ENCODE measurements at regions not wholly inside any gene's neighbourhood (a gene's known extent, or its start where the extent isn't known, plus 50 kb on each side); places are given as distances from the start of the nearest gene placed in this dataset.

- TF ChIP-seq POLR2AphosphoS5 (IDR thresholded peaks at IDR 0.05; ENCODE audit: low read depth, low read length), result no peak
- no peak for TF ChIP-seq REST (IDR thresholded peaks at IDR 0.05; ENCODE audit: insufficient read depth in 1 of 2, low read depth in 2 of 2, low read length in 2 of 2)
- no peak for TF ChIP-seq SIN3A (IDR thresholded peaks at IDR 0.05; ENCODE audit: borderline replicate concordance, insufficient read depth, low read length)
- no peak for TF ChIP-seq TAF1 (IDR thresholded peaks at IDR 0.05; ENCODE audit: borderline replicate concordance, insufficient read depth, low read length)
Measured at GRCh38 chr5:68057191-68057590, 158.4 kb upstream of the PIK3R1 start.

Measured in PFSK-1 (cell line).